Tibial nerve (tissue), 4 donors: ENCODE measurements at regions not wholly inside any gene's neighbourhood (a gene's known extent, or its start where the extent isn't known, plus 50 kb on each side); places are given as distances from the start of the nearest gene placed in this dataset.

Experiments
- DNase-seq, 2 donors: peaks; one replicate each; pipeline ENCODE4 v3.0.0-alpha.2; 2019; ENCODE audit warnings: low spot score in 2 of 2
- H3K27ac ChIP-seq, 4 donors: fragments of 200-600 bp; sonication (generic) in 3 of 4; one replicate each; pipeline ENCODE4 v1.5.1; 2017 to 2019; ENCODE audit warnings: mild to moderate bottlenecking in 1 of 4
- H3K27me3 ChIP-seq, 2 donors: fragments of 200-600 bp; sonication (generic) in 1 of 2; one replicate each; pipeline versions ENCODE4 v1.5.1 to v1.6.0; 2017 to 2019
- H3K36me3 ChIP-seq, 3 donors: fragments of 200-600 bp; sonication (generic); one replicate each; pipeline ENCODE4 v1.5.1; 2018 to 2019
- H3K4me1 ChIP-seq, 4 donors: fragments of 200-600 bp; sonication (generic) in 3 of 4; one replicate each; pipeline ENCODE4 v1.5.1; 2017 to 2019
- H3K4me3 ChIP-seq, 4 donors: fragments of 200-600 bp; sonication (generic) in 3 of 4; one replicate each; pipeline ENCODE4 v1.5.1; 2017 to 2019; ENCODE audit warnings: mild to moderate bottlenecking in 1 of 4, moderate library complexity in 1 of 4
- H3K9me3 ChIP-seq, 4 donors: fragments of 200-600 bp; sonication (generic) in 3 of 4; one replicate each; pipeline ENCODE4 v1.5.1; 2017 to 2019
- CTCF ChIP-seq, 5 experiments: fragments of 200-600 bp in 3 of 5; fragments of 450-650 bp in 2 of 5; sonication (generic) in 3 of 5; IDR thresholded peaks; one replicate each; pipeline ENCODE4 v1.5.1; 2016 to 2019; ENCODE audit warnings: antibody characterized with exemption in 5 of 5, mild to moderate bottlenecking in 3 of 5, moderate library complexity in 2 of 5
- EP300 ChIP-seq, 2 donors: sonication (generic); formaldehyde crosslinking; IDR thresholded peaks; one replicate each; pipeline ENCODE4 v1.6.1; 2017; ENCODE audit warnings: antibody characterized with exemption in 2 of 2, mild to moderate bottlenecking in 1 of 2
- POLR2A ChIP-seq, 2 donors: fragments of 450-650 bp; IDR thresholded peaks; one replicate each; pipeline ENCODE4 v1.6.1; 2017; ENCODE audit warnings: antibody characterized with exemption in 2 of 2, mild to moderate bottlenecking in 2 of 2, moderate library complexity in 2 of 2
- WGBS, 2 donors: methylation state at CpG; one replicate each; pipeline ENCODE4 v1.1.5; 2018; 5-methylcytosine and 5-hydroxymethylcytosine counted together

GRCh38 chr6:8733879-8734278 lies 298.5 kb upstream of the SLC35B3 start:
- 86 to 95% methylated on average over 5 of the region's 5 CpGs for WGBS, 2 donors
- Histone ChIP-seq H3K4me3 (no peak overlapping the region), H3K27ac (no peak overlapping the region), H3K27me3 (no peaks in the 10 kb centered on the region), H3K36me3 (no peaks in the 10 kb centered on the region), H3K4me1 (no peaks in the 10 kb centered on the region), H3K9me3 (no peaks in the 10 kb centered on the region)
- DNase-seq = no peak
- TF ChIP-seq CTCF (IDR thresholded peaks at IDR 0.05) (no peak), POLR2A (IDR thresholded peaks at IDR 0.05) (no peak), EP300 (IDR thresholded peaks at IDR 0.05) (no peak)

- H3K9me3 ChIP-seq = no peaks in the 10 kb centered on the region
- DNase-seq = no peak
- no peak overlapping the region for H3K27ac ChIP-seq
- no peaks in the 10 kb centered on the region for H3K27me3 ChIP-seq
- TF ChIP-seq POLR2A (IDR thresholded peaks at IDR 0.05) (no peak), EP300 (IDR thresholded peaks at IDR 0.05) (no peak), CTCF (IDR thresholded peaks at IDR 0.05) (no peak)
- H3K4me3 ChIP-seq = no peak overlapping the region
- 67 to 72% methylated on average over 2 of the region's 2 CpGs for WGBS, 2 donors
- no peaks in the 10 kb centered on the region for H3K4me1 ChIP-seq
- H3K36me3 ChIP-seq = no peaks in the 10 kb centered on the region
Measured at GRCh38 chr6:8731874-8732273, 296.5 kb upstream of the SLC35B3 start.

GRCh38 chr6:8710668-8711431 lies 275.5 kb upstream of the SLC35B3 start:
- DNase-seq = no peak
- WGBS, 2 donors = 80 to 85% methylated on average over 5 of the region's 5 CpGs
- Histone ChIP-seq H3K9me3 (no peaks in the 10 kb centered on the region), H3K4me1 (peaks cover 0 to 8% (median 0%) of the 10 kb centered on the region in 4 donors), H3K27ac (no peak overlapping the region), H3K4me3 (no peak overlapping the region), H3K36me3 (no peaks in the 10 kb centered on the region), H3K27me3 (no peaks in the 10 kb centered on the region)
- no peak for TF ChIP-seq EP300 (IDR thresholded peaks at IDR 0.05)
- no peak for TF ChIP-seq CTCF (IDR thresholded peaks at IDR 0.05)
- no peak for TF ChIP-seq POLR2A (IDR thresholded peaks at IDR 0.05)

GRCh38 chr6:8707956-8708772 lies 272.8 kb upstream of the SLC35B3 start:
- TF ChIP-seq POLR2A (IDR thresholded peaks at IDR 0.05) (no peak), CTCF (IDR thresholded peaks at IDR 0.05) (peak in 2 of 5 experiments; percentile 16 to 17)
- WGBS, 2 donors = 10 to 11% methylated on average over 7 of the region's 7 CpGs
- H3K27ac ChIP-seq = no peak overlapping the region
- H3K4me1 ChIP-seq = peaks cover 0 to 8% (median 0%) of the 10 kb centered on the region in 4 donors
- H3K27me3 ChIP-seq = no peaks in the 10 kb centered on the region
- DNase-seq = no peak
- H3K36me3 ChIP-seq = no peaks in the 10 kb centered on the region
- no peak overlapping the region for H3K4me3 ChIP-seq
- H3K9me3 ChIP-seq = no peaks in the 10 kb centered on the region

GRCh38 chr6:8707369-8707768 lies 272.0 kb upstream of the SLC35B3 start:
- Histone ChIP-seq H3K9me3 (no peaks in the 10 kb centered on the region), H3K36me3 (no peaks in the 10 kb centered on the region), H3K4me3 (no peak overlapping the region), H3K27me3 (no peaks in the 10 kb centered on the region), H3K4me1 (peaks cover 0 to 8% (median 0%) of the 10 kb centered on the region in 4 donors), H3K27ac (no peak overlapping the region)
- no peak for DNase-seq
- WGBS, 2 donors = 65 to 83% methylated on average over 4 of the region's 4 CpGs
- TF ChIP-seq CTCF (IDR thresholded peaks at IDR 0.05) (no peak), POLR2A (IDR thresholded peaks at IDR 0.05) (no peak), EP300 (IDR thresholded peaks at IDR 0.05) (no peak)
